DOHH2 (cell line): ENCODE measurements at regions not wholly inside any gene's neighbourhood (a gene's known extent, or its start where the extent isn't known, plus 50 kb on each side); places are given as distances from the start of the nearest gene placed in this dataset.

Source experiments
- H3F3A ChIP-seq: fragments of 200-600 bp; sonication (generic), shearing (Covaris generic); 2 replicates; pipeline ENCODE4 v1.6.0; 2016; ENCODE audit warnings: antibody characterized with exemption, mild to moderate bottlenecking; ENCODE audit not compliant: control insufficient read depth, insufficient read depth
- H3K27ac ChIP-seq: fragments of 200-600 bp; sonication (generic); 2 replicates; pipeline ENCODE4 v1.5.1; 2014; ENCODE audit warnings: low read depth, mild to moderate bottlenecking, low read length, moderate library complexity
- H3K27me3 ChIP-seq: fragments of 200-600 bp; sonication (generic); 2 replicates; pipeline ENCODE4 v1.6.1; 2014; ENCODE audit warnings: mild to moderate bottlenecking, low read length, mixed read lengths; ENCODE audit not compliant: control insufficient read depth
- H3K36me3 ChIP-seq: fragments of 200-600 bp; sonication (generic); 2 replicates; pipeline ENCODE4 v1.6.1; 2014; ENCODE audit warnings: mild to moderate bottlenecking, low read length, moderate library complexity, mixed read lengths; ENCODE audit not compliant: control insufficient read depth
- H3K4me1 ChIP-seq: fragments of 200-600 bp; sonication (generic); 2 replicates; pipeline ENCODE4 v1.6.1; 2014; ENCODE audit warnings: mild to moderate bottlenecking, low read length, mixed read lengths; ENCODE audit not compliant: control insufficient read depth
- H3K4me2 ChIP-seq: fragments of 200-600 bp; sonication (generic); 2 replicates; pipeline ENCODE4 v1.6.0; 2014; ENCODE audit warnings: mild to moderate bottlenecking, low read length, moderate library complexity
- H3K4me3 ChIP-seq: fragments of 200-600 bp; sonication (generic); 2 replicates; pipeline ENCODE4 v1.5.1; 2014; ENCODE audit warnings: mild to moderate bottlenecking, low read length, mixed read lengths
- H3K79me2 ChIP-seq: fragments of 200-600 bp; sonication (generic); 2 replicates; pipeline ENCODE4 v1.6.1; 2014; ENCODE audit warnings: mild to moderate bottlenecking, low read length, mixed read lengths; ENCODE audit not compliant: control insufficient read depth
- H3K9me2 ChIP-seq: fragments of 200-600 bp; sonication (generic); replicated peaks from 2 replicates; pipeline ENCODE4 v1.6.1; 2014; ENCODE audit warnings: mild to moderate bottlenecking, low read length, mixed read lengths; ENCODE audit not compliant: control insufficient read depth
- H3K9me3 ChIP-seq: fragments of 200-600 bp; sonication (generic); 2 replicates; pipeline ENCODE4 v1.6.1; 2014; ENCODE audit warnings: antibody characterized with exemption, low read length, mixed read lengths; ENCODE audit not compliant: control insufficient read depth, insufficient read depth
- H4K20me1 ChIP-seq: fragments of 200-600 bp; sonication (generic); 2 replicates; pipeline ENCODE4 v1.6.0; 2014; ENCODE audit warnings: low read depth, mild to moderate bottlenecking, antibody characterized with exemption, low read length, moderate library complexity; ENCODE audit not compliant: control insufficient read depth, insufficient read depth
- EZH2phosphoT487 ChIP-seq: fragments of 200-600 bp; sonication (generic); IDR thresholded peaks from 2 replicates; pipeline ENCODE4 v1.6.1; 2017; ENCODE audit warnings: borderline replicate concordance, mild to moderate bottlenecking, antibody characterized with exemption, low read length, moderate library complexity, mixed read lengths
- TF ChIP-seq, protein P1 (sequence below): fragments of 200-600 bp; sonication (generic); IDR thresholded peaks from one replicate; pipeline ENCODE4 v1.5.1; 2014; ENCODE audit warnings: antibody characterized with exemption, mild to moderate bottlenecking, low read depth, low read length; ENCODE audit not compliant: poor library complexity, severe bottlenecking

DNA sequence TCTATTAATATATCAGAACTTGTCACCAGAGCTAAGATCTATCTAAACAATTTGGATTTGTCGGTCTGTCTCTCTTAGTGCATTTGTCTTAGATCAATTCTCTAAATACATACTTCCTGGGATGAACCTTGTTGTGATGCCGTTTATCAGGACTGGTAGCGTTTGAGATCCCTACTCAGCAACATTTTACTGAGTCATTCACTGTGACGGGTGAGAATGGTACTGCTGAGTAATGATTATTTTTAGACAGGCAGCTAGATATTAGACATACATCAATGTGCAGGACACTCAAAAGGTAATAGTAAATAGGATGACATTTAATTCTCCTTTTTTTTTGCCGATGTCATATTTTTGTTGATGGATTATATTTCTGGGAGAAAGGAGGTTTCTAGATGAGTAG is 209.0 kb downstream of the CSNK1G3 start:
- Histone ChIP-seq H3F3A (no peaks in the 10 kb centered on the region), H3K9me2 (no peaks in the 10 kb centered on the region), H3K4me3 (no peak overlapping the region), H3K36me3 (no peaks in the 10 kb centered on the region), H3K4me2 (no peak overlapping the region), H3K79me2 (no peaks in the 10 kb centered on the region), H3K4me1 (peaks cover 4% of the 10 kb centered on the region; the same call in 1 of the 2 replicates), H3K9me3 (no peaks in the 10 kb centered on the region; the same call in 1 of the 2 replicates), H4K20me1 (no peaks in the 10 kb centered on the region), H3K27ac (no peak overlapping the region), H3K27me3 (no peaks in the 10 kb centered on the region)
- TF ChIP-seq, protein P1, sequence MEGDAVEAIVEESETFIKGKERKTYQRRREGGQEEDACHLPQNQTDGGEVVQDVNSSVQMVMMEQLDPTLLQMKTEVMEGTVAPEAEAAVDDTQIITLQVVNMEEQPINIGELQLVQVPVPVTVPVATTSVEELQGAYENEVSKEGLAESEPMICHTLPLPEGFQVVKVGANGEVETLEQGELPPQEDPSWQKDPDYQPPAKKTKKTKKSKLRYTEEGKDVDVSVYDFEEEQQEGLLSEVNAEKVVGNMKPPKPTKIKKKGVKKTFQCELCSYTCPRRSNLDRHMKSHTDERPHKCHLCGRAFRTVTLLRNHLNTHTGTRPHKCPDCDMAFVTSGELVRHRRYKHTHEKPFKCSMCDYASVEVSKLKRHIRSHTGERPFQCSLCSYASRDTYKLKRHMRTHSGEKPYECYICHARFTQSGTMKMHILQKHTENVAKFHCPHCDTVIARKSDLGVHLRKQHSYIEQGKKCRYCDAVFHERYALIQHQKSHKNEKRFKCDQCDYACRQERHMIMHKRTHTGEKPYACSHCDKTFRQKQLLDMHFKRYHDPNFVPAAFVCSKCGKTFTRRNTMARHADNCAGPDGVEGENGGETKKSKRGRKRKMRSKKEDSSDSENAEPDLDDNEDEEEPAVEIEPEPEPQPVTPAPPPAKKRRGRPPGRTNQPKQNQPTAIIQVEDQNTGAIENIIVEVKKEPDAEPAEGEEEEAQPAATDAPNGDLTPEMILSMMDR: no peak
- no peak for TF ChIP-seq EZH2phosphoT487

DNA sequence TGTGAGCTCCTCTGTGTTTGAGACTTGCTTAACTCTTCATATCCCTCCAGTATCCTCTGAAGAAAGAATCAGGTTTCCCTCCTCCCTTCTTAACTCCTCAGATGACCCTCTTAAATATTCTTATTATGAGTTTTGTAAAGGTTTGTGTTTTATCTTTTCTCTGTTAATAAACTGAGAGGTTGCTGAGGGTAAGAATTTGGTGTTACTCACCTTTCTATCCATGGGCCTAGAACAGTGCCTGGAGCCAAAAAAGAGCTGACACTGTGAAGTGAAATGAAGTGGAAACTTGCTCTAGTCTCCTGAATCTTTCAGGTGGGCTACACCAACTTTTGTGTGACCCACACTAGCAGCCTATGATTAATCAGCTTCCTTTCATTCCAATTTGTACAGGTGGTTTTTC is 208.4 kb downstream of the CSNK1G3 start:
- no peaks in the 10 kb centered on the region for H3K27me3 ChIP-seq
- H3K4me1 ChIP-seq: peaks cover 4% of the 10 kb centered on the region; the same call in 1 of the 2 replicates
- H3K9me2 ChIP-seq: no peaks in the 10 kb centered on the region
- TF ChIP-seq EZH2phosphoT487: no peak
- TF ChIP-seq, protein P1: no peak
- H3K4me2 ChIP-seq: no peak overlapping the region
- no peak overlapping the region for H3K4me3 ChIP-seq
- no peaks in the 10 kb centered on the region for H4K20me1 ChIP-seq
- H3K9me3 ChIP-seq: no peaks in the 10 kb centered on the region; the same call in 1 of the 2 replicates
- no peaks in the 10 kb centered on the region for H3K79me2 ChIP-seq
- no peak overlapping the region for H3K27ac ChIP-seq
- no peaks in the 10 kb centered on the region for H3F3A ChIP-seq
- no peaks in the 10 kb centered on the region for H3K36me3 ChIP-seq

DNA sequence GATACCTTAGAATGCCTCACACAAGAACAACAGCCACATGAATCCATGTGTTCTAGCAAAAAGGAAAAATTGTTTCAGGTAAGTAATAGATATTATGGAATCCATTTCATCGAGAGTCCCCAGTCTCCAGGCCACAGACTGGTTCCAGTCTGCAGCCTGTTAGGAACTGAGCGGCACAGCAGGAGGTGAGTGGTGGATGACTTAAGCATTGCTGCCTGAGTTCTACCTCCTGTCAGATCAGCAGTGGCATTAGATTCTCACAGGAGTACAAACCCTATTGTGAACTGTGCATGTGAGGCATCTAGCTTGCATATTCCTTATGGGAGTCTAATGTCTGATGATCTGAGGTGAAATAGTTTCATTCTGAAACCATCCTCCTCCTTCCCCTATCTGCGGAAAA is 207.0 kb downstream of the CSNK1G3 start:
- TF ChIP-seq, protein P1: no peak
- TF ChIP-seq EZH2phosphoT487: no peak
- Histone ChIP-seq H3F3A (no peaks in the 10 kb centered on the region), H3K4me3 (no peak overlapping the region), H3K9me3 (no peaks in the 10 kb centered on the region; the same call in 1 of the 2 replicates), H4K20me1 (no peaks in the 10 kb centered on the region), H3K36me3 (no peaks in the 10 kb centered on the region), H3K27ac (no peak overlapping the region), H3K79me2 (no peaks in the 10 kb centered on the region), H3K4me2 (no peak overlapping the region), H3K4me1 (peaks cover 4% of the 10 kb centered on the region; the same call in 1 of the 2 replicates), H3K27me3 (no peaks in the 10 kb centered on the region), H3K9me2 (no peaks in the 10 kb centered on the region)

DNA sequence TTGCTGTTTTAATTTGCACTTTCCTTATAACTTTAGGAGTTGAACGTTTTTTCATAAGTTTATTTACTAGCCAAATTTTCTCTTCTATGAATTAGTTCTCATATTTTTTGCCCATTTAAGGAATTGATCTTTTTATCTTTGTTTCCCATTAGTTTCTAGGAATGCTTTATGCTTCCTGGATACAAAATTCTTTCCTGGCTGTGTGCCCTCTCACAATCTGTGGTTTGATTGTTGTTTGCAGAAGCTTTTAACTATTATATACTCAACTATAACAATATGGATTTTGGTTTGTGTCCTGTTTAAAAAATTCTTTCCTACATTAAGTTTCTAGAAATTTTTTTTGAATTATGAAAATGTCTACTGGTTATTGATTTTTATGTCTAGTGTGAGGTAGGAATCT is 206.3 kb downstream of the CSNK1G3 start:
- H3K4me1 ChIP-seq: peaks cover 4% of the 10 kb centered on the region; the same call in 1 of the 2 replicates
- H3K4me2 ChIP-seq: no peak overlapping the region
- no peaks in the 10 kb centered on the region; the same call in 1 of the 2 replicates for H3K9me3 ChIP-seq
- no peak for TF ChIP-seq EZH2phosphoT487
- TF ChIP-seq, protein P1: no peak
- no peak overlapping the region for H3K4me3 ChIP-seq
- H4K20me1 ChIP-seq: no peaks in the 10 kb centered on the region
- no peak overlapping the region for H3K27ac ChIP-seq
- H3K36me3 ChIP-seq: no peaks in the 10 kb centered on the region
- H3K79me2 ChIP-seq: no peaks in the 10 kb centered on the region
- H3K27me3 ChIP-seq: no peaks in the 10 kb centered on the region
- H3K9me2 ChIP-seq: no peaks in the 10 kb centered on the region
- H3F3A ChIP-seq: no peaks in the 10 kb centered on the region
